ENCODE measurements at regions not wholly inside any gene's neighbourhood (a gene's known extent, or its start where the extent isn't known, plus 50 kb on each side); places are given as distances from the start of the nearest gene placed in this dataset.

- Histone ChIP-seq H3K9me2 (ENCODE audit: insufficient read depth, low read length) (no peaks in the 10 kb centered on the region), H3K9ac (ENCODE audit: low read length) (no peak overlapping the region), H3K9me3 (ENCODE audit: low read length) (no peaks in the 10 kb centered on the region), H3K79me2 (replicated peaks; ENCODE audit: insufficient read depth, low read length) (no peaks in the 10 kb centered on the region), H4K20me1 (ENCODE audit: insufficient read depth) (no peaks in the 10 kb centered on the region), H2AFZ (ENCODE audit: low read depth, low read length) (no peak overlapping the region), H3K4me3 (ENCODE audit: low read length) (no peak overlapping the region), H3K27ac (ENCODE audit: low read length) (no peak overlapping the region), H3K27me3 (ENCODE audit: insufficient read depth, low read depth, low read length) (no peaks in the 10 kb centered on the region), H3K36me3 (ENCODE audit: insufficient read depth, low read length) (no peaks in the 10 kb centered on the region), H3K4me2 (ENCODE audit: low read length) (no peak overlapping the region), H3F3A (ENCODE audit: insufficient read depth, low read length, poor library complexity, severe bottlenecking) (no peaks in the 10 kb centered on the region)
- TF ChIP-seq RAD21 (conservative IDR thresholded peaks at IDR 0.05) (no peak), POLR2AphosphoS5 (IDR thresholded peaks at IDR 0.05) (no peak), SMC3 (conservative IDR thresholded peaks at IDR 0.05; ENCODE audit: poor library complexity) (no peak), MXI1 (conservative IDR thresholded peaks at IDR 0.05; ENCODE audit: poor library complexity, severe bottlenecking) (no peak), CTCF (IDR thresholded peaks at IDR 0.05; ENCODE audit: poor library complexity, severe bottlenecking) (no peak), EP300 (conservative IDR thresholded peaks at IDR 0.05; ENCODE audit: poor library complexity, severe bottlenecking) (no peak), REST (IDR thresholded peaks at IDR 0.05; ENCODE audit: borderline replicate concordance) (no peak), EZH2 (IDR thresholded peaks at IDR 0.05; ENCODE audit: borderline replicate concordance, insufficient read depth, low read length, poor library complexity, severe bottlenecking) (no peak), TAF1 (IDR thresholded peaks at IDR 0.05; ENCODE audit: low read depth) (no peak)
Measured at GRCh38 chr1:229209816-229210215, 61.1 kb upstream of the RAB4A start.

- TF ChIP-seq REST (IDR thresholded peaks at IDR 0.05; ENCODE audit: borderline replicate concordance) (no peak), EP300 (conservative IDR thresholded peaks at IDR 0.05; ENCODE audit: poor library complexity, severe bottlenecking) (no peak), SMC3 (conservative IDR thresholded peaks at IDR 0.05; ENCODE audit: poor library complexity) (no peak)
- Histone ChIP-seq H3K9me3 (ENCODE audit: low read length) (no peaks in the 10 kb centered on the region), H3K79me2 (replicated peaks; ENCODE audit: insufficient read depth, low read length) (no peaks in the 10 kb centered on the region), H3K27ac (ENCODE audit: low read length) (no peak overlapping the region), H3K9ac (ENCODE audit: low read length) (no peak overlapping the region), H3F3A (ENCODE audit: insufficient read depth, low read length, poor library complexity, severe bottlenecking) (no peaks in the 10 kb centered on the region), H3K27me3 (ENCODE audit: insufficient read depth, low read depth, low read length) (no peaks in the 10 kb centered on the region), H2AFZ (ENCODE audit: low read depth, low read length) (no peak overlapping the region), H4K20me1 (ENCODE audit: insufficient read depth) (no peaks in the 10 kb centered on the region), H3K9me2 (ENCODE audit: insufficient read depth, low read length) (no peaks in the 10 kb centered on the region), H3K4me3 (ENCODE audit: low read length) (no peak overlapping the region), H3K4me2 (ENCODE audit: low read length) (no peak overlapping the region), H3K36me3 (ENCODE audit: insufficient read depth, low read length) (no peaks in the 10 kb centered on the region)
Measured at GRCh38 chr1:229210844-229211243, 60.1 kb upstream of the RAB4A start.
